D721Med (cell line): ENCODE measurements at regions not wholly inside any gene's neighbourhood (a gene's known extent, or its start where the extent isn't known, plus 50 kb on each side); places are given as distances from the start of the nearest gene placed in this dataset.

Experiments
- DNase-seq: peaks from one replicate; pipeline ENCODE4 v3.0.0; 2011; ENCODE audit warnings: low spot score; ENCODE audit not compliant: insufficient read length
- FAIRE-seq: peaks from 2 replicates; lab custom pipeline; 2011; peaks lifted over from hg19 to GRCh38; lab: Jason Lieb, UNC
- TF ChIP-seq, protein P1 (sequence below): IDR thresholded peaks from 2 replicates; pipeline ENCODE4 v1.5.1; 2012; ENCODE audit warnings: mild to moderate bottlenecking, control low read depth; ENCODE audit not compliant: insufficient read depth; ENCODE audit errors: missing control alignments

DNA sequence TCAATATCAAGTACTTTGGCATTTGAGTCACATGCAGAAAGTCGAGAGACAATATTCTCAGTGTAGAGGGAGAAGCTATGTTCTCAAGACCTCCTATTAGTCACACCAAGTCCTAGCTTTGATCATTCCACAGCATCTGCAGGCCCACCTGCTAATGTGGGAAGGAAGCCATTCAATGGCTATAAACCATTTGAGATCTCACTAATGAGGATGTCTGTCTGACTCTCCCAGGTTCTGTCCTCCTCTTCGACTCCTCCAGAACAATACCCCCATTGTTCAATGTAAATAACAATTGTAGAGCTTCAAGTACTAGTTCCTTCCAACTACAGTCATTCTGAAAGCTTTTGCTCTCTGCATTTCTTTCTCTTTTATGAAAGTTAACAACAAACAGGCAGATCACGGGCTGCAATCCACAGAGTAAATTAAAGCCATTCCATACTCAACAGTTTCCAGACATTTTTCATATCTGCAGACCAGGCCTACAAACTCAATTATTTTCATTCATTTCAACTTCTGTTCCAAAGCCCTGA is 140.2 kb upstream of the EDNRA start:
- no peak for FAIRE-seq
- DNase-seq, result no peak
- TF ChIP-seq, protein P1, sequence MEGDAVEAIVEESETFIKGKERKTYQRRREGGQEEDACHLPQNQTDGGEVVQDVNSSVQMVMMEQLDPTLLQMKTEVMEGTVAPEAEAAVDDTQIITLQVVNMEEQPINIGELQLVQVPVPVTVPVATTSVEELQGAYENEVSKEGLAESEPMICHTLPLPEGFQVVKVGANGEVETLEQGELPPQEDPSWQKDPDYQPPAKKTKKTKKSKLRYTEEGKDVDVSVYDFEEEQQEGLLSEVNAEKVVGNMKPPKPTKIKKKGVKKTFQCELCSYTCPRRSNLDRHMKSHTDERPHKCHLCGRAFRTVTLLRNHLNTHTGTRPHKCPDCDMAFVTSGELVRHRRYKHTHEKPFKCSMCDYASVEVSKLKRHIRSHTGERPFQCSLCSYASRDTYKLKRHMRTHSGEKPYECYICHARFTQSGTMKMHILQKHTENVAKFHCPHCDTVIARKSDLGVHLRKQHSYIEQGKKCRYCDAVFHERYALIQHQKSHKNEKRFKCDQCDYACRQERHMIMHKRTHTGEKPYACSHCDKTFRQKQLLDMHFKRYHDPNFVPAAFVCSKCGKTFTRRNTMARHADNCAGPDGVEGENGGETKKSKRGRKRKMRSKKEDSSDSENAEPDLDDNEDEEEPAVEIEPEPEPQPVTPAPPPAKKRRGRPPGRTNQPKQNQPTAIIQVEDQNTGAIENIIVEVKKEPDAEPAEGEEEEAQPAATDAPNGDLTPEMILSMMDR, result no peak

DNA sequence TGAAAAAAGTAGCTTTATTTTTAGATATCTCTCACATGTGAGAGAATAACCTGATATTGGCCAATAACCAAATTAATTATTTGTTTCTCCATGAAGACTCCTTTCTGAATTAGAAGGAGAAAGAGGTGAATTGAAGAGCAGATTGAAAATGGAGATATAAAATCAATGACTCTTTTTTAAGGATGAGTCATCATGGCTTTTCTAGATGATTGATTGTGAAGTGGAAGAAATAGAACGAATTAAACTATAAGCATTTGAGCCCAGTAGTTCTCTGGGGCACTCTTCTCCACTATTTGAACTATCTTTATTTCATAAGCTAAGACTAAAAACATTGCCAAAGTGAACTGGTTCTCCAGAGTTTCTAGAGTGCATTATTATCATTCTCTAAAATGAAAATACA is 137.2 kb upstream of the EDNRA start:
- DNase-seq, result no peak
- TF ChIP-seq, protein P1, result no peak
- no peak for FAIRE-seq

DNA sequence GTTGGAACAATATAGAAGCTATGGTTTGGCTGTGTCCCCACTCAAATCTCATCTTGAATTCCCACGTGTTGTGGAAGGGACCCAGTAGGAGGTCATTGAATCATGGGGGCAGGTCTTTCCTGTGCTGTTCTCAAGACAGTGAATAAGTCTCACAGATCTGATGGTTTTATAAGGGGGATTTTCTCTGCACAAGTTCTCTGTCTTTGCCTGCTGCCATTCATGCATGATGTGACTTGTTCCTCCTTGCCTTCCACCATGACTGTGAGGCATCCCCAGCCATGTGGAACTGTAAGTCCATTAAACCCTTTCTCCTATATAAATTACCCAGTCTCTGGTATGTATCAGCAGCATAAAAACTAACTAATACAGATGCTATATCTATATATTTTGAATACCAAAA is 135.2 kb upstream of the EDNRA start:
- DNase-seq, result no peak
- FAIRE-seq, result no peak
- TF ChIP-seq, protein P1, result no peak

DNA sequence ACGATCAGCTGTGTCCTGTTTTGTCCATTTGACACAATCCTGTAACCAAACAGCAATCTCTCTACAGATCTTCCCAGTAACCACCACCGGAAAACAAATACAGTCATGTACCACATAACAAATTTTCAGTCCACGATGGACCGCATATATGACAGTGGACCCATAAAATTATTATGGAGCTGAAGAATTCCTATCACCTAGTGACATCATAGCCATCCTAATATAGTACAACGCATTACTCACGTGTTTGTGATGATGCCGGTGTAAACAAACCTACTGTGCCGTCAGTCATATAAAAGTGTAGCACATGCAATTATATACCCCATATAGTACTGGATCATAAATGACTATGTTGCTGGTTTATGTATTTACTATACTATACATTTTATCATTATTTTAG is 133.7 kb upstream of the EDNRA start:
- no peak for FAIRE-seq
- TF ChIP-seq, protein P1, result no peak
- DNase-seq, result no peak

DNA sequence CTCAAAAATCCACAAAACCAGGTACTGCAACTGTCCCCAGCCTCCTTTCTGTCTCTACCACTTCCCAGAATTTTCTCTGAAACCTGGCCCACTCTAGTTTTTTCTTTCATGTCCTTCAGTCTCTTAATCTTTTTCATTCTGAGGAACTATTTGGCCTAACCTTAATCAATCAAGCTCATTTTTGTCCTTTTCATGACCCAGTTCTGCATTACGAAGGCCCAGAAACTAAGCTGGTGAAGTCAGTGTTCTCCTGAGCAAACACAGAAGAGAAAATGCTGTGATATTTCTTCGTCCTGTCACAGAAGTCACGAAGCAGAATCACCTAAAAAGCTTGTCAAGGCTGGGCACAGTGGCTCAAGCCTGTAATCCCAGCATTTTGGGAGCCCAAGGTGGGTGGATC is 131.7 kb upstream of the EDNRA start:
- FAIRE-seq, result no peak
- no peak for DNase-seq
- TF ChIP-seq, protein P1, result no peak

DNA sequence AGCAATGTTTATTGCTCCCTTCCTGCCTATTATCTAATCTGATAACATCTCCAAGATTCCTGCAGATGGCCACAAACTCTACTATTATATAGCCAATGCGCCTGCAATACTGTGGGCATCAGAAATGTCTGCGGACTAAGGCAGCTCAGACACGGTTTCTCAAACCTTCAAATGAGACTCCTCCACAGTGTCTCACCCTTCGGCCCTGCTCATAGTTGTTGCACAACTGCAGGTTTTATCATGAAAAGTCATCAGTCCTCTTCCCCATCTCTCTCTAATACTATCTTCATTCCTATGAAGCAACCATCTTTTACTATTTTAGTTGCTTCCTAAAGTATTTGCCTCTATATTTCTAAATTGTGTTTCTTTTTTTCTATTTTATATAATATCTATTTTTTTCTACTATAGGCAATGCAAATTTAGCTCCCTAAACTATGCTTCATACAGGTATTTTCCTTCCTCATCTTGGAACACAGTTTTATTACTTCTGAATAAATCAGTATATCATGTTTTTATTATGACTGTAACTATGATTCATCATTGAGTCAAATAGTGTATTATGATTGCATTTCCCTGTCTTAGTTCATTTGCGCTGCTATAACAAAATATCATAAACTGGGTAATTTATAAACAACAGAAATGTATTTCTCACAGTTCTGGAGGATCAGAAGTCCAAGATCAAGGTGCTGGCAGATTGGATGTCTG is 129.7 kb upstream of the EDNRA start:
- FAIRE-seq, result no peak

More for the DNA sequence above, 129.7 kb upstream of the EDNRA start:
- TF ChIP-seq, protein P1, result no peak
- no peak for DNase-seq
